Type B pancreatic cell (in vitro differentiated cells): ENCODE measurements at regions not wholly inside any gene's neighbourhood (a gene's known extent, or its start where the extent isn't known, plus 50 kb on each side); places are given as distances from the start of the nearest gene placed in this dataset.

ENCODE experiments used
- DNase-seq: peaks from one replicate; pipeline ENCODE4 v3.0.0; 2021; ENCODE audit warnings: mixed read lengths; ENCODE audit not compliant: unreplicated experiment; ENCODE audit errors: extremely low spot score
- H3K27ac Mint-ChIP-seq: 2 replicates; pipeline ENCODE4 v1.8.0; 2021; ENCODE audit warnings: mild to moderate bottlenecking, mixed read lengths
- H3K27me3 Mint-ChIP-seq: 2 replicates; pipeline ENCODE4 v1.8.0; 2021; ENCODE audit warnings: mixed read lengths
- H3K36me3 Mint-ChIP-seq: 2 replicates; pipeline ENCODE4 v1.8.0; 2021; ENCODE audit warnings: mixed read lengths
- H3K4me1 Mint-ChIP-seq: one replicate; pipeline ENCODE4 v1.8.0; 2021; ENCODE audit warnings: mixed read lengths; ENCODE audit not compliant: unreplicated experiment
- H3K4me3 Mint-ChIP-seq: 2 replicates; pipeline ENCODE4 v1.8.0; 2021; ENCODE audit warnings: mild to moderate bottlenecking, mixed read lengths
- H3K9me3 Mint-ChIP-seq: 2 replicates; pipeline ENCODE4 v1.8.0; 2021; ENCODE audit warnings: mixed read lengths
- TF ChIP-seq, protein P1 (sequence below): fragments of 200-600 bp; sonication (generic); conservative IDR thresholded peaks from 2 replicates; pipeline ENCODE4 v1.5.0; 2021; ENCODE audit warnings: antibody characterized with exemption, mild to moderate bottlenecking

GRCh38 chr7:51467384-51468017 lies 150.9 kb upstream of the COBL start:
- H3K27ac Mint-ChIP-seq, result no peak overlapping the region
- H3K4me1 Mint-ChIP-seq, result peaks cover 15% of the 10 kb centered on the region
- H3K27me3 Mint-ChIP-seq, result peaks cover 51% of the 10 kb centered on the region
- no peak for DNase-seq
- no peaks in the 10 kb centered on the region for H3K9me3 Mint-ChIP-seq
- TF ChIP-seq, protein P1, sequence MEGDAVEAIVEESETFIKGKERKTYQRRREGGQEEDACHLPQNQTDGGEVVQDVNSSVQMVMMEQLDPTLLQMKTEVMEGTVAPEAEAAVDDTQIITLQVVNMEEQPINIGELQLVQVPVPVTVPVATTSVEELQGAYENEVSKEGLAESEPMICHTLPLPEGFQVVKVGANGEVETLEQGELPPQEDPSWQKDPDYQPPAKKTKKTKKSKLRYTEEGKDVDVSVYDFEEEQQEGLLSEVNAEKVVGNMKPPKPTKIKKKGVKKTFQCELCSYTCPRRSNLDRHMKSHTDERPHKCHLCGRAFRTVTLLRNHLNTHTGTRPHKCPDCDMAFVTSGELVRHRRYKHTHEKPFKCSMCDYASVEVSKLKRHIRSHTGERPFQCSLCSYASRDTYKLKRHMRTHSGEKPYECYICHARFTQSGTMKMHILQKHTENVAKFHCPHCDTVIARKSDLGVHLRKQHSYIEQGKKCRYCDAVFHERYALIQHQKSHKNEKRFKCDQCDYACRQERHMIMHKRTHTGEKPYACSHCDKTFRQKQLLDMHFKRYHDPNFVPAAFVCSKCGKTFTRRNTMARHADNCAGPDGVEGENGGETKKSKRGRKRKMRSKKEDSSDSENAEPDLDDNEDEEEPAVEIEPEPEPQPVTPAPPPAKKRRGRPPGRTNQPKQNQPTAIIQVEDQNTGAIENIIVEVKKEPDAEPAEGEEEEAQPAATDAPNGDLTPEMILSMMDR, result no peak
- no peak overlapping the region for H3K4me3 Mint-ChIP-seq
- no peaks in the 10 kb centered on the region for H3K36me3 Mint-ChIP-seq

DNA sequence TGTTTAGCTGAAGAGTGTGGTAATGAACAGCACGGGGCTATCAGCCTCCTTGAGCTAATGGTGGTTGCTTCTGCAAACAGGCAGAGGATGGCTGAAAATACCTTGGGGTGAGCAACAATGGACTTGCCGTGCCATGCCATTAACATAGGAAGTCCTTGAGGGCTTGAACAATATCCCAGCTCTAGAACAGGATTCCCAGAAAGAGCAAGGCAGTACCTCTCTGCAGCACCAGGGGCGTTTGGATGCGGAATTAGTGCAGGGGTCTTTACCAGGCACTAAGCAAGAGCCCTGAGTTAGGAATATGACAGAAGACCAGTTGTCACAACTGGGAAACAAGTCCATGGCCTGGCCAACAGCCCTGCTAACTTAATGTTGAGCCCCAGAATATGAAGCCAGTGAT lies 143.2 kb upstream of the COBL start:
- TF ChIP-seq, protein P1, result no peak
- Mint-ChIP-seq H3K9me3 (no peaks in the 10 kb centered on the region), H3K4me3 (no peak overlapping the region), H3K4me1 (peaks cover 32% of the 10 kb centered on the region), H3K27me3 (peaks cover 46% of the 10 kb centered on the region), H3K27ac (no peak overlapping the region), H3K36me3 (no peaks in the 10 kb centered on the region)
- no peak for DNase-seq

- Mint-ChIP-seq H3K27ac (no peak overlapping the region), H3K9me3 (no peaks in the 10 kb centered on the region), H3K4me3 (no peak overlapping the region), H3K36me3 (no peaks in the 10 kb centered on the region), H3K4me1 (peaks cover 32% of the 10 kb centered on the region), H3K27me3 (peaks cover 43% of the 10 kb centered on the region)
- TF ChIP-seq, protein P1, result no peak
- no peak for DNase-seq
Measured at GRCh38 chr7:51458693-51459092, 142.1 kb upstream of the COBL start.

- TF ChIP-seq, protein P1, result no peak
- peaks cover 32% of the 10 kb centered on the region for H3K4me1 Mint-ChIP-seq
- no peak overlapping the region for H3K27ac Mint-ChIP-seq
- no peaks in the 10 kb centered on the region for H3K9me3 Mint-ChIP-seq
- H3K36me3 Mint-ChIP-seq, result no peaks in the 10 kb centered on the region
- H3K27me3 Mint-ChIP-seq, result peaks cover 31% of the 10 kb centered on the region
- H3K4me3 Mint-ChIP-seq, result no peak overlapping the region
- DNase-seq, result no peak
Measured at GRCh38 chr7:51457079-51457478, 140.5 kb upstream of the COBL start.

GRCh38 chr7:51456431-51457060 lies 139.9 kb upstream of the COBL start:
- TF ChIP-seq, protein P1, result no peak
- DNase-seq, result no peak
- Mint-ChIP-seq H3K4me1 (peaks cover 32% of the 10 kb centered on the region), H3K9me3 (no peaks in the 10 kb centered on the region), H3K27me3 (peaks cover 29% of the 10 kb centered on the region), H3K4me3 (no peak overlapping the region), H3K36me3 (no peaks in the 10 kb centered on the region), H3K27ac (no peak overlapping the region)
